CD4-positive, alpha-beta T cell (primary cell): ENCODE measurements at regions not wholly inside any gene's neighbourhood (a gene's known extent, or its start where the extent isn't known, plus 50 kb on each side); places are given as distances from the start of the nearest gene placed in this dataset.
"Not testable (repeated sequence)": the region's sequence is repeated elsewhere in the genome, so short reads cannot be mapped to it uniquely, and the experiment has no call there.

Source experiments
- ATAC-seq: fragments of 200-7000 bp; cut with Tn5 transposase; one replicate; pipeline ENCODE4 v1.10.0; 2022; ENCODE audit warnings: mild to moderate bottlenecking; ENCODE audit not compliant: poor library complexity
- CTCF ChIA-PET: fragments of 350-600 bp; sonication (Branson Sonifier 250); formaldehyde crosslinking; loops from one replicate; lab custom pipeline; 2021; ENCODE audit warnings: antibody characterized with exemption, inconsistent platforms; lab: Charles Lee
- POLR2A ChIA-PET: fragments of 350-600 bp; sonication (Branson Sonifier 250); formaldehyde crosslinking; loops from one replicate; lab custom pipeline; 2021; ENCODE audit warnings: antibody characterized with exemption, inconsistent platforms; lab: Charles Lee
- DNase-seq, 14 experiments: peaks; one replicate each; pipeline ENCODE4 v3.0.0-alpha.2; 2013 to 2020; ENCODE audit warnings: mixed read lengths in 2 of 14
- H3K27ac ChIP-seq, 2 donors: one replicate each; pipeline versions ENCODE4 v1.5.1 to v1.7.0; 2013; ENCODE audit warnings: low read length in 2 of 2, low read depth in 1 of 2, mild to moderate bottlenecking in 1 of 2
- H3K27me3 ChIP-seq, 2 experiments: 1 replicate in 1 of 2; 2 replicates in 1 of 2; pipeline versions ENCODE4 v1.6.1 to v1.7.0; 2013; ENCODE audit warnings: low read length in 2 of 2, control low read depth in 1 of 2, mild to moderate bottlenecking in 1 of 2, moderate library complexity in 1 of 2; ENCODE audit not compliant: insufficient read depth in 2 of 2, control insufficient read depth in 1 of 2
- H3K36me3 ChIP-seq: one replicate; pipeline ENCODE4 v1.6.1; 2013; ENCODE audit warnings: low read length, control low read depth; ENCODE audit not compliant: insufficient read depth
- H3K4me1 ChIP-seq: one replicate; pipeline ENCODE4 v1.6.1; 2013; ENCODE audit warnings: low read length, control low read depth; ENCODE audit not compliant: insufficient read depth
- H3K4me3 ChIP-seq: one replicate; pipeline ENCODE4 v1.5.1; 2013; ENCODE audit warnings: mild to moderate bottlenecking, low read length, moderate library complexity
- H3K9me3 ChIP-seq, 2 experiments: 1 replicate in 1 of 2; 2 replicates in 1 of 2; pipeline versions ENCODE4 v1.6.1 to v1.7.0; 2013; ENCODE audit warnings: low read length in 2 of 2, mild to moderate bottlenecking in 2 of 2, control low read depth in 1 of 2, moderate library complexity in 1 of 2; ENCODE audit not compliant: control insufficient read depth in 1 of 2, insufficient read depth in 1 of 2
- H3K27ac Mint-ChIP-seq: one replicate; pipeline ENCODE4 v1.8.0; 2020; ENCODE audit warnings: mixed read lengths
- H3K27me3 Mint-ChIP-seq: one replicate; pipeline ENCODE4 v1.8.0; 2021; ENCODE audit warnings: mixed read lengths
- H3K36me3 Mint-ChIP-seq: one replicate; pipeline ENCODE4 v1.8.0; 2021; ENCODE audit warnings: low read depth, mixed read lengths
- H3K4me1 Mint-ChIP-seq: one replicate; pipeline ENCODE4 v1.8.0; 2021; ENCODE audit warnings: low read depth, mixed read lengths
- H3K4me3 Mint-ChIP-seq: one replicate; pipeline ENCODE4 v1.8.0; 2020; ENCODE audit warnings: mild to moderate bottlenecking, mixed read lengths
- H3K9me3 Mint-ChIP-seq: one replicate; pipeline ENCODE4 v1.8.0; 2020; ENCODE audit warnings: mixed read lengths
- intact Hi-C, 2 experiments: fragments of 100-400 bp; cut with DNase I in 1 of 2; cut with micrococcal nuclease in 1 of 2; formaldehyde crosslinking; loops; one replicate each; pipeline versions ENCODE4 v1.15.1 to v1.9.0; 2023 to 2025; cut with DNase I, micrococcal nuclease
- TF ChIP-seq, protein P1 (sequence below): fragments of 200-600 bp; IDR thresholded peaks from one replicate; pipeline ENCODE4 v1.8.0; 2022; ENCODE audit warnings: antibody characterized with exemption, mild to moderate bottlenecking

DNA sequence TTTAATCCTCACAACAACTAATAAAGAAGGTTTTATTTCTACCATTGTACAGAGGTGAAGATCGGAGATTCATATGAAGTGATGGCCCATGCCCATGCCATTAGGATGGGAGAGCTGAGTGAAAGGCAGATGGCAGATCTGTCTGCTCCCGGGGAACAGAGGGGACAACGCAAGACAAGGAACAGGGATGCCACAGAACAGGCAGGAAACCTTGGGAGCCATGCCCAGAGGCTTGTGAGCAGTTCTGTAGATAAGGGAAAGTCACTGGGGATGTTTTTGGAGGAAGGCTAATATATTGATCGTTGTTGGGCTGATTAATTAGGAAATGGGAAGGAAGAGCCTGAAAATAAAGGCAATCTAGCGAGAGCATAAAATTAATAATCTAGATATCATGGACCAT lies 73.1 kb upstream of the ITGB1 start:
- no peak overlapping the region for H3K27ac Mint-ChIP-seq

DNA sequence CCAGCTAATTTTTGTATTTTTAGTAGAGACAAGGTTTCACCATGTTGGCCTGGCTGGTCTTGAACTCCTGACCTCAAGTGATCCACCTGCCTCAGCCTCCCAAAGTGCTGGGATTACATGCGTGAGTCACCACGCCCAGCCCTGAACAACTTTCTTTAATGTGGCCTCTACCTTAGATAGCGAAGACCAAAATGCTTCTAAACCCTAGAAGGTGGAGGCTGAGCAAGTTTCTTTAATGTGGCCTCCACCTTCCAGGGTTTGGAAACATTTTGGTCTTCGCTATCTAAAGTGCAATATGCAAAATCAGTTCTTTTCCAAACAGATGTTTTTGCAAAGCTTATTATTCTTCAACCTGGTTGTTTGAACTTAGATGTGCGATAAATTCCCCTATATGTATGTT lies 70.5 kb upstream of the ITGB1 start:
- Mint-ChIP-seq H3K27ac (peak overlapping the region; percentile 87), H3K4me3 (peak overlapping the region; percentile 55)

More for the DNA sequence above, 73.1 kb upstream of the ITGB1 start:
- Histone ChIP-seq H3K9me3 (no peaks in the 10 kb centered on the region), H3K4me3 (no peak overlapping the region), H3K4me1 (peaks cover 45% of the 10 kb centered on the region), H3K27me3 (no peaks in the 10 kb centered on the region), H3K27ac (peak overlapping the region in 1 of 2 donors; percentile 0), H3K36me3 (no peaks in the 10 kb centered on the region)
- H3K4me3 Mint-ChIP-seq: no peak overlapping the region
- H3K4me1 Mint-ChIP-seq: peaks cover 36% of the 10 kb centered on the region
- ATAC-seq (no peak), DNase-seq (no peak)
- no peaks in the 10 kb centered on the region for H3K27me3 Mint-ChIP-seq
- no peaks in the 10 kb centered on the region for H3K36me3 Mint-ChIP-seq
- POLR2A ChIA-PET: no interaction called here
- no peaks in the 10 kb centered on the region for H3K9me3 Mint-ChIP-seq
- intact Hi-C loops: no loop called here
- CTCF ChIA-PET: no interaction called here
- TF ChIP-seq, protein P1, sequence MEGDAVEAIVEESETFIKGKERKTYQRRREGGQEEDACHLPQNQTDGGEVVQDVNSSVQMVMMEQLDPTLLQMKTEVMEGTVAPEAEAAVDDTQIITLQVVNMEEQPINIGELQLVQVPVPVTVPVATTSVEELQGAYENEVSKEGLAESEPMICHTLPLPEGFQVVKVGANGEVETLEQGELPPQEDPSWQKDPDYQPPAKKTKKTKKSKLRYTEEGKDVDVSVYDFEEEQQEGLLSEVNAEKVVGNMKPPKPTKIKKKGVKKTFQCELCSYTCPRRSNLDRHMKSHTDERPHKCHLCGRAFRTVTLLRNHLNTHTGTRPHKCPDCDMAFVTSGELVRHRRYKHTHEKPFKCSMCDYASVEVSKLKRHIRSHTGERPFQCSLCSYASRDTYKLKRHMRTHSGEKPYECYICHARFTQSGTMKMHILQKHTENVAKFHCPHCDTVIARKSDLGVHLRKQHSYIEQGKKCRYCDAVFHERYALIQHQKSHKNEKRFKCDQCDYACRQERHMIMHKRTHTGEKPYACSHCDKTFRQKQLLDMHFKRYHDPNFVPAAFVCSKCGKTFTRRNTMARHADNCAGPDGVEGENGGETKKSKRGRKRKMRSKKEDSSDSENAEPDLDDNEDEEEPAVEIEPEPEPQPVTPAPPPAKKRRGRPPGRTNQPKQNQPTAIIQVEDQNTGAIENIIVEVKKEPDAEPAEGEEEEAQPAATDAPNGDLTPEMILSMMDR: no peak

DNA sequence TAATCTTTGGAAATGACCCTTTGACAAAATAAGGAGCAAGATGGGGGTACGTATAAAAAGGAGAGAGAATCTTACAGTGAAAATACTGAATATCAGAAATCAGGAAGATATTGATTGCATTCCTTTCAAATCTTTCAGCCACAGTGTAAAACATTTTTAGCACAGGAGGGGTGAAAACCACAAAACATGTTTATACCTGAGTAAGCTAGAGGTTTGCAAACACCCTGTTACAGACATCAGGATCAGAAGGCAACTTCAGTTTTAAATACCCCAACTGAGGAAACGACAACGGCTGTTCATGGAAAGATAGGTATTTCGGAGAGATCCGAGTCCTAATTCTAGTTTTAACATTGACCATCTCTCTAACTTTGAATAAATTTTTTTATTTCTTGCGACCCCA lies 69.1 kb upstream of the ITGB1 start:
- Histone ChIP-seq H3K4me1 (peaks cover 58% of the 10 kb centered on the region), H3K36me3 (no peaks in the 10 kb centered on the region), H3K27me3 (no peaks in the 10 kb centered on the region), H3K4me3 (no peak overlapping the region), H3K27ac (peak overlapping the region in 1 of 2 donors; percentile 29), H3K9me3 (no peaks in the 10 kb centered on the region)
- Mint-ChIP-seq H3K4me3 (no peak overlapping the region), H3K9me3 (no peaks in the 10 kb centered on the region), H3K27me3 (no peaks in the 10 kb centered on the region), H3K36me3 (no peaks in the 10 kb centered on the region), H3K4me1 (peaks cover 49% of the 10 kb centered on the region), H3K27ac (peak overlapping the region; percentile 87)
- peak in 1 of 14 experiments; percentile 32 for DNase-seq
- CTCF ChIA-PET: interaction anchor here (0.8 to 1.3 kb wide), 2 partner anchors 18 to 129 kb away, joined by 3 to 4 read pairs; no protein-coding TSS in a partner anchor
- TF ChIP-seq, protein P1: no peak
- POLR2A ChIA-PET: interaction anchor here (1.0 to 1.6 kb wide), 3 partner anchors 15 to 112 kb away, joined by 4 read pairs; no protein-coding TSS in a partner anchor
- intact Hi-C loops: loop anchor here in 1 of 2 experiments (10.0 kb wide), 1 partner anchor 88 kb away; no protein-coding TSS in a partner anchor
- peak; percentile 41 for ATAC-seq

More for the DNA sequence above, 70.5 kb upstream of the ITGB1 start:
- not testable (repeated sequence) for H3K9me3 ChIP-seq, H3K27me3 Mint-ChIP-seq, H3K36me3 Mint-ChIP-seq, H3K4me3 ChIP-seq, H3K9me3 Mint-ChIP-seq, H3K36me3 ChIP-seq, H3K27me3 ChIP-seq
- intact Hi-C loops: loop anchor here in 1 of 2 experiments (10.0 kb wide), 1 partner anchor 86 kb away; no protein-coding TSS in a partner anchor
- ChIA-PET POLR2A (interaction anchor here (0.7 to 2.0 kb wide), 7 partner anchors 9 to 125 kb away, joined by 3 to 23 read pairs (median 4); no protein-coding TSS in a partner anchor), CTCF (interaction anchor here (0.7 to 2.1 kb wide), 3 partner anchors 20 to 460 kb away, joined by 3 to 6 read pairs (median 3); no protein-coding TSS in a partner anchor)
- peak; percentile 69 for ATAC-seq
- Histone ChIP-seq H3K4me1 (peaks cover 58% of the 10 kb centered on the region), H3K27ac (peak overlapping the region in 1 of 2 donors; percentile 18)
- H3K4me1 Mint-ChIP-seq: peaks cover 49% of the 10 kb centered on the region
- DNase-seq: peak in 11 of 14 experiments; percentile 11 to 78 (median 31)
